HG03175 (cell line): ENCODE measurements at regions not wholly inside any gene's neighbourhood (a gene's known extent, or its start where the extent isn't known, plus 50 kb on each side); places are given as distances from the start of the nearest gene placed in this dataset.

ENCODE experiments used
- ATAC-seq: cut with Tn5 transposase; IDR thresholded peaks from one replicate; pipeline ENCODE4 v1.9.1; 2021; ENCODE audit warnings: mild to moderate bottlenecking, moderate library complexity; ENCODE audit not compliant: unreplicated experiment

DNA sequence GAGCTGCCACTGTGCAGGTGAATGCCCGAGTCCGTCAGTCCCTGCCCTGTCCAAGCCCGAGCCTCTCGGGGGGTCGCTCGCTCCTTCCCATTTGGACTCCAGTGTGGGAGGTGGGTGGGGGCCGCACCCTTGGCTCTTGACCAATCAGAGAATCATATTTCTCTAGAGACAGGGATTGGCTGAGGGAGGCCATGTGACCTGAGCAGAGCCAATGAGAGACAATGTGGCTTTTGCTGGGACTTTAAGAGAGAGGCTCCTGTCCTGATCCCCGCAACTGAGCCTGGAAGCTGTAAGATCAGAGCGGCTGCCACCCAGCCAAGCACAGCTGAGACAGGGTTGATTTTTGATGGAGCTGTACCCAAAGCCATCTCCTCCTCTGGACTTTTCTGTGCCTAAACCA is 199.3 kb downstream of the TFAP2C start:
- no peak for ATAC-seq

DNA sequence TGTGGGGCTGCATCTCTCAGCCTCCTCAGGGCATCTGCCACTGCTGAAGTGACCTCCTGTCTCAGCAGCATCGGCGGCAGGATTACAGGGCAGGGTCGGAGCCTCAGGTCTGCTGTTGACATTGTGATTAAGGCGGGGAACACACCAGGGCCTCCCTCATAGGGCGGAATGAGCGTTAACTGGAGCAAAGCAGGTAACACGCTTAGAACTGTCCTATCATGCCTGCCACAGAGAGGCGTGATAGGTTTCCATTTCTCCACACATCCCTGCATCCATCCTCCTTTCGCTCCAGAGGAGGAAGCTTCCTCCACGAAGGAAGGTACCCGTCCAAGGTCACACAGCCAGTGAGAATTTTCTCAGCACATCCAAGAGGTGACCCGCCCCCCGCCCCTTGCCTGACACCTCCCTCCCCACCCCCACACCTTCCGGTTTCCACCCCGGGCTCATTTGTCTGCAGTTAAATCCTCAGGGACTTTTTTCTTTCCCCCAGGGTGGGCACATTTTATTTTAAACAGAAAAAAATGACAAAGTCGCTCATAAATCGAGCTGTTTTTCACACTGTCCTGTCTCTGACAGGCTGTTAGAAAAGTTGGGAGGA is 200.8 kb downstream of the TFAP2C start:
- ATAC-seq = no peak

DNA sequence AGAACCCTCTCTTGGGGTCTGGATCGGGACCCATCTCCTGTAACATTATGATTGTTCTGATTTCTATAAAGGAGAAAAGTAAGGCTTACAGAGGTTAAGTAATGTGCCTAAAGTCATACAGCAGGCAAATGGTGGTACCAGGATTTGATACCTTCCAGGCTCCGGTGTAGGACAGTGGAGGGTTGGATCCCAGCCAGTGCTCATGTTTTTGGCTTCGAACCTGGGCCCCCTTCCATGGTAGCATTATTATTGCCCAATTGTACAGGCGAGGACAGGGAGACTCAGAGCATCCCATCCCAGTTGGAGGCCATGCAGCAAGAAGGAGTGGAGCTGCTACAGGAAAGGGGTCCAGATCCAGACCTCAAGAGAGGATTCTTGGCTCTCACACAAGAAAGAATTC is 202.7 kb downstream of the TFAP2C start:
- no peak for ATAC-seq

DNA sequence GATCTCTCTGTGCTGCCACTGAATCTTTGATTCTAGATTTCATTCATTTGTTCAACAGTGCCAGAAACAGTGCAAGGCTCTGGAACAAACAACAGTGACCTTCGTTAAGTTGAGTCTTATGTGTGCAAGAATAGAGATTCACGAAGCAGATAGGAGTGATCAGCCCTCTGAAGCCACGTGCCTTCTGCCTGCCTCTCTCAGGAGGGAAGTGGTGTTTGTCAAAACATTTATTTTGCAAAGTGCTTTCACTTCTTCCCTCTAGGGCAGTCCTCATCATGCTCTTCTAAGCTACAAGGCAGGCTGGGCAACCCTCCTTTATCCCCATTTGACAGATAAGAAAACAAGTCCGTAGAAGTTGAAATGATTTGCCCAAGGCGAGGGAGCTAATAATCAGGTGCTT is 204.3 kb downstream of the TFAP2C start:
- ATAC-seq = no peak

DNA sequence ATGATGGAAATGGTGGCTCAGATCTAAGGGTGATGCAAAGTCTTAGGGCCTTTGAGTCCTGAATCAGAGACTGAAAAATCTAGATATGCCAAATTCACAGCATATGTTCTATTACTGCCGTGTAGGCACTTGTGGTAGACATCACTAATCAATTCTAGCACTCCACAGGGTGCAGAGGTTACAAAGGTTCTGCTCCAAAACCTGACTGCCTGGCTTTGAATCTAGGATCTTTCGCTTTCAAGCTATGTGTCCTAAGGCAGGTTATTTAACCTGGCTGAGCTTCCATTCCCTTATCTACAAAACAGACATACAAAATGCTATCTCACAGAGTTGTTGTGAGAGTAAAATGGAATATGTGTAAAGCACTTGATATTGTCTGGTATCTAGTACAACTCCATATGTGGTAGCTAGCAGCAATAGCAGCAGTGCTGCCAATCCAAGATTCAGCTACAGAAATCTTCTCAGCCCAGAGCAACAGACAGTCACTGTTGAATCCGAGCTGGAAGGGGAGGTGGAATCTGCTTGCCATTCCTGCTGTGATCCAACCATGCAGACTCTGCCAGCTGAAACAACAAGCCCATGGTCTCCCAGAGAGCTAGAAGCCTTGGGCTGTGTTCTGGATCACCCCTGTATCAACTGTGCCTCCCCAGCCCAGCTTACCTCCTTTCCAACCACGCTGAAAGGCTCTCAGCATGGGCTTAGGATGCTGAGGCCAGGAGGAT is 206.9 kb downstream of the TFAP2C start:
- ATAC-seq = no peak

DNA sequence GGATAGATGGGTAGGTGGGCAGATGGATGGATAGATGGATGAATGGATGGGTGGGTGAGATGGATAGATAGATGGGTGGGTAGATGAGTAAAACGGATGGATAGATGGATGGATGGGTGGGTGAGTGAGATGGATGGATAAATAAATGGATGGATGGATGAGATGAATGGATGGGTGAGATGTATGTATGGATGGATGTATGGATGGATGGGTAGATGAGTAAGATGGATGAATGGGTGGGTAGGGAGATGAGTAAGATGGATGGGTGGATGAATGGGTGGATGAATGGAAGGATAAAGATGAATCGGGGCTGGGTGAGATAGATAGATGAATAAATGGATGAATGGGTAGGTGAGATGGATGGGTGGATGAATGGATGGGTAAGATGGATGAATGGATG is 210.1 kb downstream of the TFAP2C start:
- ATAC-seq = no peak

DNA sequence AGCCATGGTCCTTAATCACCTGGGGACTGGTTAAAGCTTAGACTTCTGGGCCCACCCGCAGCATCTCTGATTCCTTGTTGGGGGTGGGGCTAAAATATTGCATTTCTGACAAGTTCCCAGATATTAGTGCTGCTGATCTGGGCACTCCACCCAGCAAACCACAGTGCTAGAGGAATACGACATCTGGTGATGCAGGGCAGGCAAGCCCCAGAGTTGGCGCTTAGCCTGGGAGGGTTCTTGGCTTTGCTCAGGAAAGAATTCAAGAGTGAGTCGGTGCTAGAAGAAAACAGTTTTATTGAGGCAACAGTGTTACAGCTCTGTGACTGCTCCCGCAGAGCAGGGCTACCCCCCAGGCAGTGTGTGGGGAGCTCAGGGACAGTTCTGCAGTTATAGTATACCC is 210.7 kb downstream of the TFAP2C start:
- no peak for ATAC-seq

DNA sequence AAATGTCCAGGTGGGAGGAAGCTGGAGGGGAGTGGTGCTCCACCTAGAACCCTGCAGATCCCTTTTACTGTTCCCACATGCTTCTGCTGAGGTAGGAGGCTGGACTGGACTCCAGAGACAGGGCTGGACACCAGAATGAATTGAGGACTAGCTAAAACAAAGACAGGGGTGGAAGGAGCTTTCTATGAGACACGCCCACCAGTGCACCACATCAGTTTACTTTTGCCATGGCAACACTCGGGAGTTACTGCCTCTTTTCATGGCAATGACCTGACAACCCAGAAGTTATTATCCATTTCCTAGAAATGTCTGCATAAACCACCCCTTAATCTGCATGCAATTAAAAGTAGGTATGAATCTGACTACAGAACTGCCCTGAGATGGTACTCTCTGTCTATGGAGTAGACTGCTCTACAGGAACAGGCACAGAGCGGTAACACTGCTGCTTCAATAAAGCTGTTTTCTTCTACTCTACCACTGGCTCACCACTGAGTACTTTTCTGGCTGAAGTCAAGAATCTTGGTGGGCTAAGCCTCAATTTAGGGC is 211.7 kb downstream of the TFAP2C start:
- ATAC-seq = no peak

DNA sequence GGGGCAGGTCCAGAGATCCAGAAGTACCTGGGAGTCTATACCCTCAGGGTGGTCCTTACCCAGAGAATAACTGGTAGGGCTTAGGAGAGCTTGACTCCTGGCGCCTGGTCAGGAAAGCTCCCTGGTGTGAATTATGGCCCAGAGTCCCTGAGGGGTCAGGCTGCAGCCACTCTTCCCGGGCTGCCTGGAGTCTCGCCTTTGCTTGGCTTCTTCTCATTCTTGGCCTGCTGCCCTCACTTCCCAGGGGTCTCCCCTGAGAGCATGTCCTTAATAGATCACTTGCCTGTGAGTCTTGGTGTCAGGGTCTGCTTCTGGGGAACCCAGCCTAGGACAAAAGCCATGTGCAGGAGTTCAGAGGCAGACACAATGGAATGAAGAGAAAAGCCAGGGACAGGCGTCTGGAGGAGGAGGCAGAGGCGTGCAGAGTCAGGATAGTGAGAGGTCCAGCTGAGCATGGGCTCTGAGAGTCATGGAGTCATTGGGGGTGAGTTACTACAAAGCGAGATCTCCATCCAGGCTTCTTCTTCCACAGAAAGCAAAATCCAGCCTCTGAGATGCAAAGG is 212.3 kb downstream of the TFAP2C start:
- ATAC-seq = no peak

DNA sequence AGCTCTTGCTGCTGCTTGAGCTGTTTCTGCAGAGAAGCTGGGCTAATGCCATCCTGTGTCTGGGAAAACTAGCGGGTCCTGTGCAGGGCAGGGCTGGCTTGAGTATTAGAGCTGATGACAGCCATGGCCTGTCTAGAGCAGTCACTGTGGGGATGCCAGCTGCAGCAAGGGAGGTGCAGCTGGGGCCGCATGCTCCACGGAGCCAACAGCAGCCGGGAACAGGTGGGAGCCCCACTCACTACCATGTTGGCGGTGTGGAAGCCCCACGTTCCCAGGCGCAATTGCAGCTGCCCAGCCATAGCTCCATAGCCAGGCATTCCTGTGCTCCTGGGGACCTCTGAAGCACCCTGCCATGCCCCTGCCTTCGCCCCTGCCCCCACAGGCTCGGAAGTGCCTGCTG is 212.9 kb downstream of the TFAP2C start:
- no peak for ATAC-seq

DNA sequence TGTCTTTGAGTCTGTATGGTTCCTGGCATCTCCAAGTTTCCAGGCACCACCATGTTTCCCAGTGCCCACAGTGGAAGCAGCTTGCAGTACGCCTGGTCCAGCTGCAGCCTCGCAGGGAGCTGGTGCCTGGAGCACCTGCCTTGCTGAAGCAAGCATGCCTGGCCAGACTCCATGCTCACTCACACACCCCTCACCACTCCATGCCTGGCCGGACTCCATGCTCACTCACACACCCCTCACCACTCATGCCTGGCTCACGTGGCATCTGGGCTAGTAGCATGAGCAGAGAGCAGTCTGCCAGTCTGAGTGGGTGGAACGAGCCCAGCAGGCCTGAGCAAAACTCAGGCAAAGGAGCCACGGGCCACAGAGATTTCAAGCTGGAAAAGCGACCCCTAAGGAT is 214.3 kb downstream of the TFAP2C start:
- no peak for ATAC-seq

DNA sequence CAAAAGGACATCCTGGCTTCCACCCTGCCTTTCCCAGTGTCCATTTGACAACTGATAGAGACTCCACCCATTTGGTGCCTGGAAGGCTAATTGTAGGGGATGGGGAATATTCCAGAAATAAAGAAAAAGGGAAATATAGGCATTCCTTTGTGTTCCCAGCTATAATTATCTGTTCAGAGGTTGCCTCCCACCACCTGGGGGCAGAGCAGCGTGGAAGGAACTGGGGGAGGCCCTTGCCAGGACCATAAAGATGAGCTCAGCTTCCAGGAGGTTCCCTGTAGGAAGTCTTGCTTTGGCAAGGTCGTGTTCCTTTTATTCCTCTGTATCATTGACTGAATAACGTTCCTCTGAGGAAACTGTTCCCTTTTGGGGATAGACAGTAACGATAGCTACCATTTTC is 214.7 kb downstream of the TFAP2C start:
- no peak for ATAC-seq

DNA sequence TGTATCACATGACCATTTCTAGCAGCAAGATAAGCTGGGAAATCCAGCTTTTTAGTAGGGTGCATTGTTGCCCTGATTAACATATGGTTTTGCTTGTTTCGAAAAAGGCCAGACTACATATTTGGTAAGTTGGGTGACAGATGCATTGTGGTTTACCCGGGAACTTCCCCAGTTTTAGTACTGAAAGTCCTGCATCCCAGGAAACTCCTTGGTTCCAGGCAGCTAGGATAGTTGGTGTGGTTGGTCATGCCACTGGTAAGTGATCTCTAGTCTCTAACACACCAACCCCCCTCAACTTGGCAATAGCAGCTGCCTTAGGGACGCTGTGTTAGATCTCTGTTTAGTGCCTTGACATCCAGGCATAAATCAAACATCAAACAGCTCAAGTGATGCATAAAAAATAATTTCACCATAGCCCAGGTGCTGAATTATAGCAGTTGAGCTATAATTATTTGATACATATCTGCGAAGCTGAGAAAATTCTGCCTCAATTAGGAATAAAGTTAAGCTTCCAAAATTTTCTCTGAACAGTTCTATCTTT is 216.5 kb downstream of the TFAP2C start:
- no peak for ATAC-seq

DNA sequence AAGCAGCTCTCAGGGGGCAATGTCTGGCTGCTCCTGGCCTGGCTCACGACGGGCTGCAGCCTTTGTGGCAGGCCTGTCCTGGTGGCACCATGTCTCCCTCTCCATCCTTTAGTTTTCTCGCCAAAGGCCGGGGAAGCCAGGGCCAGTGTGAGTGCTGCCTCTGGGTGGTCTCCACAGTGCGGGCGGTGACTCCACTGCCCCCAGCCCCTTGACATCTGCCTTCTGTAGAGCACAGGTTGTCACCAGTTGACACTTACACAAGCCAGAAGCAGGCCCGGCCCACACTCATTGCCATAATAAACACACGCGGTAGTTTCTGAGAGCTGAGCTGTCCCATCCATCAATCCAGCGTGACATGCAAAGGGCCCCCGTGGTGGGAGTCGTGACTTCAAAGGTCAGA is 219.5 kb downstream of the TFAP2C start:
- ATAC-seq = no peak

DNA sequence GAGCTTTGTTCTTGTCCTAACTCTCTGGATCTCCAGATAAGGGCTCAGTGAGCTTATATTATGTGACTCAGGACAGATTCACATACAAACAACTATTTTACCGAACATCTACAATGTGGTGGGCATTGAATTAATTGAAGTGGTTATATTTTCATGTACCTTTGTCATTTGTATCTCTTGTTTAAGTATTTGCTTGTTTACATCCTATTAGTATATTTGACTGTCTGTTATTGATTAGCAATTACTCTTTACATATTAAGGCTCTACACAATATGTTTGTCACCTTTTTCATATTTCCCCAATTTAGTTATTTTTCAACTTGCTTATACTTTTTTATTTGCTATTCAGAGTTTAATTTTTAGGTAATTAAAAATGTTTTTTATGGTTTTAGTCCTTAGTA is 222.4 kb downstream of the TFAP2C start:
- ATAC-seq = no peak

DNA sequence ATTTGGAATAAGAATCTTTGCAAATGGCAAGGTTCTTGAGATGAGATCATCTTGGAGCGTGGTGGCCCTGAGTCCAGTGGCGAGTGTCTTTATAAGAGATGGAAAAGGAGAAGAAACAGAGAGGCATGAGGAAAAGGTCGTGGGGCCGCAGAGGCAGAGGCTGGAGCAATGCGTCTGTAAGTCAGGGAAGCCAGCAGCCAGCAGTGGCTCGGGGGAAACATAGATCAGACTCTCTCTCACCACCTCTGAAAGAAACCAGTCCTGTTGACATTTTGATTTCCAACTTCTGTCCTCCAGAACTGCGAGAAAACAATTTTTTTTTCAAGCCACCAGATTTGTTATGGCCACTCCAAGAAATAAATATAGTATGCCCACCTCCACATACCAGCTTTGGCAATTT is 226.6 kb downstream of the TFAP2C start:
- ATAC-seq = no peak

DNA sequence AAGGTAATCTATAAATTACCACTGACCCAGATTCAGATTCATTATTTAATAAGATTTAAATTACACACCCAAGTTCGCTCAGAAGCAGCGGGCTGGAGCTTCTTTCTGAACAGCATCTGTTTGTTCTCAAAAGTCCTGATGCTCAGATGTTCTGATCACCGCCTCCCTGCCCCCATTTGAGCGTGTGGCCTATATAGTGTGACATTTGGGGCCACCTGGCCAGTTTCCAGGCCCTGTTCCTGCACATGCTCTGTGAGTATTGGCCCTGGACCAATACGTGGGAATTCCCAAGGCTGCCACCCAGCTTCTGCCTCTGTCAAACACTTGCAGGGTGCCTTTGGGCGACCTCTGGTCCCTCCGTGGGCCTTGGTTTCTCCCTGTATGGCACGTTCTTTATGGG is 228.8 kb downstream of the TFAP2C start:
- no peak for ATAC-seq

DNA sequence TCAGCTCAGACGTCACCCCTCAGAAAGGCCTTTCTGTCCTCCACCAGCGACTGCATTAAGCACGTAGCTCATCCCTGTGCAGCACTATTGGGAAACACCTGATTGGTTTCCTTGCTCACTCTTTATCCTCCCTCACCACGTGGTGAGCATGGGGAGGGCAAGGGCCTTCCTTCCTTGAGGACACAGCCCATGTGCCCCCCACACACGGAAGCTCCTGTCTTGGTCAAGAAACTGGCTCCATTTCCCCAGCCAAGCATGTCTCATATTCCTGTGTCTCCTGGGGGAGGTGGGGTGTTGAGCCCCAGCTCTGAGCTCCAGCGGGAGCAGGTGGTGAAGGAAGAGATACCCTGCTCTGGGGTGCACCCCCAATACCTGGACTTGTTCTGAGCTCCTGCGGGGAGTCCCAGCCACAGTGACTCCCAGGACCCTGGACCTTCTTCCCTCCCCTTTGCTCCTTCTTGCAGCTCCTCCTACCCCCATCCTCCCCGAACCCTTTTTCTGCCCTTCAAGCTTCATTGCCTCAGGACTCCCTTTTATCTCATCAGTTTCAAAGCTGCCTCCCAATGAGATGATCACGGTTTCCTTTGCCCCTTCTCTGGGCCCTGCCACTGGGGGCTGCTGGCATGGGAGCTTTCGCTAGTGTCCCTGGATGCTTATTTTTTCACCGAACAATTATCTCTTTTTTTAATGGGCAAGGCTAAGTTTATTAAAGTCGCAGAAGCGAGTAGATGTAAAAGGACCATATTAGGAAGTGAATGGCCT is 230.1 kb downstream of the TFAP2C start:
- no peak for ATAC-seq

DNA sequence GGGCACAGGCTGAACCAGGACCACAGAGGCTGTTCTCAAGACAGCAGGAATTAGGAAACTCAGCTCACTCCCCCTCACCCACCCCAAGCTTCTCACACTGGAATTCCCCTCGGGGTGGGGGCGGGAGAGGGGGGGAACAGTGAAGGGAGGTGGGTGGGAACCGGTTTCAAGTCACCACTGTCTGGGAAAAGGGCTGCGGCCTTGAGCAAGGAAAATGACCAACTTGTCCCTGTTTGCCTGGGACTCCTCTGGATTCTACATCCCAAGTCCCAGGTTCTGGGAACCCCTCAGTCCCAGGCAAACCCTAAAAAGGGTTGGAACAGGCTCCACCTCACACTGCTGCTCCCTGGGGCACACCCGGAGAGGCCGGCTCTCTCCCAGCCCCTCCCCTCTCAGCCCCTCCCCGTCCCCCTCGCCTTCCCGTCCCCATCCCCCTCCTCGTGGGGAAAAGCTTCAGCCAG is 230.7 kb downstream of the TFAP2C start:
- no peak for ATAC-seq

DNA sequence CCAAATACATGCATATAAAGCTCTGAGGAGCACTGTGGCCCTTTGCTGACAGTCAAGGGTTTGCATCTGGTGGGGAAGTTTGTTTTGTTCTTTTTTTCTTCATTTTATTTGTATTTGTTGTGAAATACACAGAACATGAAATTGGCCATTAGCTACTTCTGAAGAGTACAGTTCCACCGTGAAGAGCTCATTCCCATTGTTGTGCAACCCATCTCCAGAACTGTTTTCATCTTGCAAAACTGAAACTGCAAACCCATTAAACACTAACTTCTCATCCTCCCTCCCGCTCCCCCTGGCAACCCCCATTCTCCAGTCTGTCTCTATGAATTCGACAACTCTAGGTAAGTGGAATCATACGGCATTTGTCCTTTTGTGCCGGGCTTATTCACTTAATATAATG is 231.3 kb downstream of the TFAP2C start:
- no peak for ATAC-seq

DNA sequence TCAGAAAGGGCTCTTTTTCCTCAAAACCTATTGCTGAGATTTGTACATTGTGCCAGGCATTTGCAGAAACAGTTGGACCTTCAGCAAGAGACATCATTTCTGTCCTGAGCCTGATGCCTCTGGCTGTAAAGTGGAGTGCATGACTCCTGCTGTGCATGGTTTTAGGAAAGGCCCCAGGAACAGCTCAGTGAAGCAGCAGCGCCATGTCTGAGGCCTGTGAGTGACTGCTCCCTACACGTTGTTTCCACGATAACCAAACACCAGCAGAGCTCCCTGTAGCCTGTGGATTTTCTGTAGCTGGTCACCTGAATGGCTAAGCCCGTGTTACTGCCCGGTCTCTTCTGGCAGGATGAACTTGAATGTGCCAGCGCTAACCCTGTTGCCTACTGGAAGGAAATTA is 232.5 kb downstream of the TFAP2C start:
- no peak for ATAC-seq
